HEK293 (cell line): ENCODE measurements at regions not wholly inside any gene's neighbourhood (a gene's known extent, or its start where the extent isn't known, plus 50 kb on each side); places are given as distances from the start of the nearest gene placed in this dataset.

Experiments used
- CTCF ChIA-PET: fragments of 350-600 bp; formaldehyde crosslinking; extraction: SDS; loops from one replicate; lab custom pipeline; 2021; ENCODE audit warnings: antibody characterized with exemption; lab: Yijun Ruan, JAX
- POLR2A ChIA-PET: fragments of 300-600 bp; formaldehyde crosslinking; extraction: SDS; loops from one replicate; lab custom pipeline; 2020; ENCODE audit warnings: antibody characterized with exemption, inconsistent platforms; lab: Yijun Ruan, JAX
- H3K27ac ChIP-seq: fragments of 200-500 bp; sonication (Bioruptor generic); 2 replicates; pipeline ENCODE4 v1.5.1; 2014; ENCODE audit warnings: low read depth, low read length, control low read depth, inconsistent platforms; ENCODE audit errors: extremely low read depth
- H3K36me3 ChIP-seq, 2 experiments: fragments of 200-500 bp in 1 of 2; sonication (Bioruptor generic) in 1 of 2; 1 replicate in 1 of 2; 2 replicates in 1 of 2; pipeline ENCODE4 v1.5.1; 2014 to 2017; ENCODE audit warnings: inconsistent platforms in 2 of 2, low read length in 2 of 2; ENCODE audit not compliant: control insufficient read depth in 2 of 2, insufficient read depth in 1 of 2
- H3K4me1 ChIP-seq: fragments of 200-500 bp; sonication (Bioruptor generic); 2 replicates; pipeline ENCODE4 v1.5.1; 2014; ENCODE audit warnings: mild to moderate bottlenecking, low read length, inconsistent platforms; ENCODE audit not compliant: control insufficient read depth, insufficient read depth
- H3K4me3 ChIP-seq: 2 replicates; pipeline ENCODE4 v1.5.1; 2011; ENCODE audit warnings: low read depth, mild to moderate bottlenecking, control low read depth, low read length, moderate library complexity
- H3K9me3 ChIP-seq: fragments of 200-500 bp; sonication (Bioruptor generic); 2 replicates; pipeline ENCODE4 v1.5.1; 2014; ENCODE audit warnings: low read depth, low read length, inconsistent platforms; ENCODE audit not compliant: control insufficient read depth, insufficient read depth
- SCRT2 ChIP-seq: fragments of 450-650 bp; formaldehyde crosslinking; IDR thresholded peaks from 2 replicates; pipeline ENCODE4 v1.5.1; 2016; ENCODE audit warnings: missing biosample characterization, missing genetic modification characterization
- ZBTB20 ChIP-seq: fragments of 450-650 bp; formaldehyde crosslinking; IDR thresholded peaks from 2 replicates; pipeline ENCODE4 v1.5.1; 2016; ENCODE audit warnings: missing biosample characterization, missing genetic modification characterization
- ZBTB26 ChIP-seq: fragments of 450-650 bp; formaldehyde crosslinking; optimal IDR thresholded peaks from 2 replicates; pipeline ENCODE3; 2016; ENCODE audit warnings: missing biosample characterization, mild to moderate bottlenecking, missing genetic modification characterization
- ZBTB8A ChIP-seq: fragments of 450-650 bp; formaldehyde crosslinking; IDR thresholded peaks from 2 replicates; pipeline ENCODE4 v1.5.1; 2016; ENCODE audit warnings: missing biosample characterization, missing genetic modification characterization
- ZNF10 ChIP-seq: fragments of 450-650 bp; formaldehyde crosslinking; IDR thresholded peaks from 2 replicates; pipeline ENCODE4 v1.5.1; 2017; ENCODE audit warnings: missing biosample characterization, missing genetic modification characterization
- ZNF175 ChIP-seq: fragments of 450-650 bp; formaldehyde crosslinking; IDR thresholded peaks from 2 replicates; pipeline ENCODE4 v1.5.1; 2016; ENCODE audit warnings: missing biosample characterization, missing genetic modification characterization
- ZNF2 ChIP-seq: fragments of 450-650 bp; formaldehyde crosslinking; IDR thresholded peaks from 2 replicates; pipeline ENCODE4 v1.5.1; 2016; ENCODE audit warnings: missing biosample characterization, missing genetic modification characterization
- ZNF211 ChIP-seq: fragments of 450-650 bp; formaldehyde crosslinking; IDR thresholded peaks from 2 replicates; pipeline ENCODE4 v1.5.1; 2016; ENCODE audit warnings: low read depth, missing biosample characterization, missing genetic modification characterization
- ZNF26 ChIP-seq: fragments of 450-650 bp; formaldehyde crosslinking; IDR thresholded peaks from 2 replicates; pipeline ENCODE4 v1.5.1; 2016; ENCODE audit warnings: missing biosample characterization, missing genetic modification characterization
- ZNF266 ChIP-seq: fragments of 450-650 bp; formaldehyde crosslinking; IDR thresholded peaks from 2 replicates; pipeline ENCODE4 v1.5.1; 2016; ENCODE audit warnings: missing biosample characterization, missing genetic modification characterization, low read depth
- ZNF433 ChIP-seq: fragments of 450-650 bp; formaldehyde crosslinking; IDR thresholded peaks from 2 replicates; pipeline ENCODE4 v1.5.1; 2016; ENCODE audit warnings: missing biosample characterization, missing genetic modification characterization, low read depth
- ZNF501 ChIP-seq: fragments of 450-650 bp; formaldehyde crosslinking; IDR thresholded peaks from 2 replicates; pipeline ENCODE4 v1.5.1; 2016; ENCODE audit warnings: missing biosample characterization, missing genetic modification characterization
- ZNF529 ChIP-seq: fragments of 450-650 bp; formaldehyde crosslinking; IDR thresholded peaks from 2 replicates; pipeline ENCODE4 v1.5.1; 2017; ENCODE audit warnings: missing genetic modification characterization, missing biosample characterization; ENCODE audit not compliant: insufficient replicate concordance
- ZNF561 ChIP-seq: fragments of 450-650 bp; IDR thresholded peaks from 2 replicates; pipeline ENCODE4 v1.5.1; 2018; ENCODE audit warnings: missing biosample characterization, missing genetic modification characterization, borderline replicate concordance
- ZNF571 ChIP-seq: fragments of 450-650 bp; formaldehyde crosslinking; IDR thresholded peaks from 2 replicates; pipeline ENCODE4 v1.5.0; 2017; ENCODE audit warnings: missing biosample characterization, missing genetic modification characterization
- ZNF600 ChIP-seq: fragments of 450-650 bp; formaldehyde crosslinking; IDR thresholded peaks from 2 replicates; pipeline ENCODE4 v1.5.1; 2016; ENCODE audit warnings: missing biosample characterization, missing genetic modification characterization
- ZNF626 ChIP-seq: fragments of 450-650 bp; sonication (Bioruptor Pico); formaldehyde crosslinking; IDR thresholded peaks from 2 replicates; pipeline ENCODE4 v1.5.1; 2018; ENCODE audit warnings: missing biosample characterization, missing genetic modification characterization, inconsistent platforms
- ZNF654 ChIP-seq: fragments of 450-650 bp; formaldehyde crosslinking; IDR thresholded peaks from 2 replicates; pipeline ENCODE4 v1.5.1; 2016; ENCODE audit warnings: low read depth, missing biosample characterization, missing genetic modification characterization
- ZNF658 ChIP-seq: fragments of 450-650 bp; formaldehyde crosslinking; IDR thresholded peaks from 2 replicates; pipeline ENCODE4; 2016; ENCODE audit warnings: missing biosample characterization, missing genetic modification characterization
- ZNF704 ChIP-seq: fragments of 450-650 bp; formaldehyde crosslinking; IDR thresholded peaks from 2 replicates; pipeline ENCODE4 v1.5.1; 2016; ENCODE audit warnings: missing biosample characterization, missing genetic modification characterization
- ZNF747 ChIP-seq: fragments of 450-650 bp; formaldehyde crosslinking; IDR thresholded peaks from 2 replicates; pipeline ENCODE4 v1.5.1; 2016; ENCODE audit warnings: missing biosample characterization, missing genetic modification characterization
- ZSCAN23 ChIP-seq: fragments of 450-650 bp; formaldehyde crosslinking; IDR thresholded peaks from 2 replicates; pipeline ENCODE4 v1.5.1; 2016; ENCODE audit warnings: missing biosample characterization, missing genetic modification characterization
- TF ChIP-seq, protein P1 (sequence below): fragments of 450-650 bp; formaldehyde crosslinking; IDR thresholded peaks from 2 replicates; pipeline ENCODE4 v1.5.1; 2016; ENCODE audit warnings: missing biosample characterization, missing genetic modification characterization
- TF ChIP-seq, protein P2 (sequence below): fragments of 450-650 bp; formaldehyde crosslinking; IDR thresholded peaks from 2 replicates; pipeline ENCODE4 v1.5.1; 2016; ENCODE audit warnings: missing biosample characterization, missing genetic modification characterization, borderline replicate concordance

GRCh38 chr5:158165647-158166046 is 306.7 kb upstream of the CLINT1 start:
- 0 out of 2 replicates have a peak, but pooled peaks cover 4% of the 10 kb centered on the region for H3K4me1 ChIP-seq
- ChIA-PET CTCF (interaction anchor here (0.7 to 1.8 kb wide), 3 partner anchors 9 to 281 kb away, joined by 3 to 5 read pairs (median 4); no protein-coding TSS in a partner anchor), POLR2A (no interaction called here)
- H3K9me3 ChIP-seq: no peaks in the 10 kb centered on the region
- no peak overlapping the region for H3K27ac ChIP-seq
- TF ChIP-seq ZNF501 (tag by site-specific recombination): no peak
- no peak for TF ChIP-seq ZBTB20 (tag by site-specific recombination)
- no peak for TF ChIP-seq ZNF266
- TF ChIP-seq ZNF10 (tag by site-specific recombination): no peak
- TF ChIP-seq, protein P1, sequence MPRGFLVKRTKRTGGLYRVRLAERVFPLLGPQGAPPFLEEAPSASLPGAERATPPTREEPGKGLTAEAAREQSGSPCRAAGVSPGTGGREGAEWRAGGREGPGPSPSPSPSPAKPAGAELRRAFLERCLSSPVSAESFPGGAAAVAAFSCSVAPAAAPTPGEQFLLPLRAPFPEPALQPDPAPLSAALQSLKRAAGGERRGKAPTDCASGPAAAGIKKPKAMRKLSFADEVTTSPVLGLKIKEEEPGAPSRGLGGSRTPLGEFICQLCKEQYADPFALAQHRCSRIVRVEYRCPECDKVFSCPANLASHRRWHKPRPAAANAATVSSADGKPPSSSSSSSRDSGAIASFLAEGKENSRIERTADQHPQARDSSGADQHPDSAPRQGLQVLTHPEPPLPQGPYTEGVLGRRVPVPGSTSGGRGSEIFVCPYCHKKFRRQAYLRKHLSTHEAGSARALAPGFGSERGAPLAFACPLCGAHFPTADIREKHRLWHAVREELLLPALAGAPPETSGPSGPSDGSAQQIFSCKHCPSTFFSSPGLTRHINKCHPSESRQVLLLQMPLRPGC (tag by site-specific recombination): no peak
- TF ChIP-seq ZNF529 (tag by site-specific recombination): no peak
- no peak for TF ChIP-seq ZNF600
- no peak for TF ChIP-seq ZNF658
- no peak for TF ChIP-seq ZBTB26 (tag by site-specific recombination)
- TF ChIP-seq, protein P2, sequence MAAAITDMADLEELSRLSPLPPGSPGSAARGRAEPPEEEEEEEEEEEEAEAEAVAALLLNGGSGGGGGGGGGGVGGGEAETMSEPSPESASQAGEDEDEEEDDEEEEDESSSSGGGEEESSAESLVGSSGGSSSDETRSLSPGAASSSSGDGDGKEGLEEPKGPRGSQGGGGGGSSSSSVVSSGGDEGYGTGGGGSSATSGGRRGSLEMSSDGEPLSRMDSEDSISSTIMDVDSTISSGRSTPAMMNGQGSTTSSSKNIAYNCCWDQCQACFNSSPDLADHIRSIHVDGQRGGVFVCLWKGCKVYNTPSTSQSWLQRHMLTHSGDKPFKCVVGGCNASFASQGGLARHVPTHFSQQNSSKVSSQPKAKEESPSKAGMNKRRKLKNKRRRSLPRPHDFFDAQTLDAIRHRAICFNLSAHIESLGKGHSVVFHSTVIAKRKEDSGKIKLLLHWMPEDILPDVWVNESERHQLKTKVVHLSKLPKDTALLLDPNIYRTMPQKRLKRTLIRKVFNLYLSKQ: no peak
- H3K36me3 ChIP-seq: no peaks in the 10 kb centered on the region
- H3K4me3 ChIP-seq: no peak overlapping the region

- H3K4me3 ChIP-seq: no peak overlapping the region
- H3K27ac ChIP-seq: no peak overlapping the region
- TF ChIP-seq ZNF626 (tag by site-specific recombination): no peak
- no peak for TF ChIP-seq ZNF658
- no peak for TF ChIP-seq SCRT2 (tag by site-specific recombination)
- TF ChIP-seq ZNF654: no peak
- TF ChIP-seq ZNF561 (tag by site-specific recombination): no peak
- H3K9me3 ChIP-seq: no peaks in the 10 kb centered on the region
- no peaks in the 10 kb centered on the region for H3K36me3 ChIP-seq
- ChIA-PET POLR2A (no interaction called here), CTCF (no interaction called here)
- no peaks in the 10 kb centered on the region for H3K4me1 ChIP-seq
Observed at GRCh38 chr5:158164296-158165047, 305.5 kb upstream of the CLINT1 start.

DNA sequence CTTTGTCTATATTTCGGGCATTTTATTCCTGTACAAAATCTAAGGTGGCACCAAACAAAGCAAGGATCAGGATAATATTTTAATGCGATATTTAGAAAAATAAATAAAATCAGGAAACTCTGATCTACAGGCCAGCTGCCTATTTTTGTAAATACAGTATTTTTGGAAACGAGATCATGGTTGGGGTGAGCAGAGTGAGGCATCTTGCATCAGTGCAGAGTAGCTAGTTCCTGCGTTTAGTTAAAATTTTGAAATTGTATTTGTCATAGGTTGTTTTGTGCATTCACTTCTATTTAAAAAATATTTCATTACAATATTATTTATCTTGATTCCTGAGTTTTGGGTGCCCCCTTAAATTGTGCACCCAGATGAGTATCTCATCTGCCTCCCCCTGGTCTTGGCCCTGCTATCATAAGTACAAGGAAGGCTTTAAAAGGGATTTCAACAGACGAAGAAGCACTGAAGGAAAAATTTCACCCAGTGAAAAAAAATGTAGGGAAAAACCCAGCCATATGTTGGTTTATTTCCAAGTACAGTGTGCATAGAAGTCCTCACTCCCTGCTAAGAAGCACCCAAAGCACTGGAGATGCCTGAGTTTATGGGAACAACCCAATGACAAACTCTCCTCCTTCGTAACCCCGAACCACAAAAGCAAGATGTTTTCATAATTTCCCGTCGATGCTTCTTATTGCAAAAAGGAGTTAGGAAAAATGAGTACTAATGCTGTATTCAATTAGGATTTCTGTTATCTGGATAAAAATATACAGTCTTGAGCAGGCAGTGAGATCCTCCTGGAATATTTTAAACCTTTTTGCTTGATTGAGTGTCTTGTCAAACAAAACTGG is 304.7 kb upstream of the CLINT1 start:
- Histone ChIP-seq H3K4me3 (no peak overlapping the region), H3K9me3 (no peaks in the 10 kb centered on the region), H3K36me3 (no peaks in the 10 kb centered on the region), H3K4me1 (no peaks in the 10 kb centered on the region), H3K27ac (no peak overlapping the region)
- ChIA-PET CTCF (interaction anchor here (0.6 to 1.2 kb wide), 3 partner anchors 11 to 969 kb away, joined by 3 to 4 read pairs (median 3); no protein-coding TSS in a partner anchor), POLR2A (no interaction called here)
- TF ChIP-seq ZNF704 (tag by site-specific recombination): no peak
- TF ChIP-seq ZNF175: no peak
- TF ChIP-seq ZNF433 (tag by site-specific recombination): no peak
- TF ChIP-seq ZNF747: no peak
- no peak for TF ChIP-seq ZNF571 (tag by site-specific recombination)
- TF ChIP-seq ZNF26 (tag by site-specific recombination): no peak
- no peak for TF ChIP-seq ZNF2 (tag by site-specific recombination)
- no peak for TF ChIP-seq ZNF211 (tag by site-specific recombination)
- TF ChIP-seq ZSCAN23: no peak
- no peak for TF ChIP-seq ZBTB8A (tag by site-specific recombination)
